ENCODE measurements at regions not wholly inside any gene's neighbourhood (a gene's known extent, or its start where the extent isn't known, plus 50 kb on each side); places are given as distances from the start of the nearest gene placed in this dataset.
"Not testable (repeated sequence)": the region's sequence is repeated elsewhere in the genome, so short reads cannot be mapped to it uniquely, and the experiment has no call there.

GRCh38 chr17:77786740-77787505 lies 171.6 kb upstream of the TNRC6C start:
- no peak for DNase-seq

- DNase-seq: no peak
Observed at GRCh38 chr17:77790143-77790829, 168.2 kb upstream of the TNRC6C start.

GRCh38 chr17:77792626-77793025 lies 165.9 kb upstream of the TNRC6C start:
- no peak for DNase-seq

- no peak for DNase-seq
Observed at GRCh38 chr17:77793146-77793970, 165.1 kb upstream of the TNRC6C start.

- no peak for DNase-seq
Observed at GRCh38 chr17:77793971-77794235, 164.6 kb upstream of the TNRC6C start.

GRCh38 chr17:77794846-77795245 lies 163.7 kb upstream of the TNRC6C start:
- DNase-seq: no peak

GRCh38 chr17:77795685-77796084 lies 162.8 kb upstream of the TNRC6C start:
- no peak for DNase-seq

GRCh38 chr17:77796176-77796860 lies 162.2 kb upstream of the TNRC6C start:
- DNase-seq: no peak

- DNase-seq: no peak
Observed at GRCh38 chr17:77798031-77798430, 160.5 kb upstream of the TNRC6C start.

GRCh38 chr17:77798481-77798880 lies 160.0 kb upstream of the TNRC6C start:
- no peak for DNase-seq

- DNase-seq: no peak
Observed at GRCh38 chr17:77800816-77801215, 157.7 kb upstream of the TNRC6C start.

- DNase-seq: no peak
Observed at GRCh38 chr17:77801545-77802332, 156.8 kb upstream of the TNRC6C start.

- DNase-seq: no peak
Observed at GRCh38 chr17:77802333-77802615, 156.2 kb upstream of the TNRC6C start.

GRCh38 chr17:77802811-77803220 lies 155.7 kb upstream of the TNRC6C start:
- DNase-seq: no peak

GRCh38 chr17:77803726-77804125 lies 154.8 kb upstream of the TNRC6C start:
- DNase-seq: no peak

- no peak for DNase-seq
Observed at GRCh38 chr17:77804796-77805426, 153.6 kb upstream of the TNRC6C start.

GRCh38 chr17:77805970-77806369 lies 152.5 kb upstream of the TNRC6C start:
- not testable (repeated sequence) for DNase-seq

GRCh38 chr17:77807051-77807745 lies 151.3 kb upstream of the TNRC6C start:
- DNase-seq: no peak

- no peak for DNase-seq
Observed at GRCh38 chr17:77807746-77808441, 150.6 kb upstream of the TNRC6C start.

GRCh38 chr17:77808686-77809425 lies 149.6 kb upstream of the TNRC6C start:
- DNase-seq: no peak
